Breast epithelium (tissue), 4 donors: ENCODE measurements at regions not wholly inside any gene's neighbourhood (a gene's known extent, or its start where the extent isn't known, plus 50 kb on each side); places are given as distances from the start of the nearest gene placed in this dataset.
"Not testable (repeated sequence)": the region's sequence is repeated elsewhere in the genome, so short reads cannot be mapped to it uniquely, and the experiment has no call there.

Experiments
- DNase-seq, 2 donors: peaks; one replicate each; pipeline ENCODE4 v3.0.0-alpha.2; 2019; ENCODE audit warnings: low spot score in 2 of 2
- H3K27ac ChIP-seq, 2 donors: fragments of 200-600 bp; sonication (generic) in 1 of 2; one replicate each; pipeline ENCODE4 v1.5.1; 2016 to 2019; ENCODE audit warnings: mild to moderate bottlenecking in 1 of 2
- H3K27me3 ChIP-seq, 2 donors: fragments of 200-600 bp; sonication (generic) in 1 of 2; one replicate each; pipeline versions ENCODE4 v1.5.1 to v1.6.0; 2017 to 2019; ENCODE audit warnings: control low read depth in 1 of 2, mild to moderate bottlenecking in 1 of 2
- H3K36me3 ChIP-seq: fragments of 200-600 bp; one replicate; pipeline ENCODE4 v1.5.1; 2019
- H3K4me1 ChIP-seq, 2 donors: fragments of 200-600 bp; sonication (generic); one replicate each; pipeline ENCODE4 v1.5.1; 2016 to 2019; ENCODE audit warnings: control low read depth in 1 of 2
- H3K4me3 ChIP-seq, 3 donors: fragments of 200-600 bp; sonication (generic); 1 replicate in 2 of 3; 2 replicates in 1 of 3; pipeline ENCODE4 v1.5.1; 2016 to 2019; ENCODE audit warnings: mild to moderate bottlenecking in 3 of 3, moderate library complexity in 2 of 3
- H3K9me3 ChIP-seq, 2 donors: fragments of 200-600 bp; sonication (generic) in 1 of 2; one replicate each; pipeline ENCODE4 v1.5.1; 2016 to 2019; ENCODE audit warnings: control low read depth in 1 of 2
- intact Hi-C: fragments of 100-400 bp; cut with DNase I; formaldehyde crosslinking; loops from one replicate; pipeline ENCODE4 v1.15.1; 2023; ENCODE audit warnings: low total_unique reads

DNA sequence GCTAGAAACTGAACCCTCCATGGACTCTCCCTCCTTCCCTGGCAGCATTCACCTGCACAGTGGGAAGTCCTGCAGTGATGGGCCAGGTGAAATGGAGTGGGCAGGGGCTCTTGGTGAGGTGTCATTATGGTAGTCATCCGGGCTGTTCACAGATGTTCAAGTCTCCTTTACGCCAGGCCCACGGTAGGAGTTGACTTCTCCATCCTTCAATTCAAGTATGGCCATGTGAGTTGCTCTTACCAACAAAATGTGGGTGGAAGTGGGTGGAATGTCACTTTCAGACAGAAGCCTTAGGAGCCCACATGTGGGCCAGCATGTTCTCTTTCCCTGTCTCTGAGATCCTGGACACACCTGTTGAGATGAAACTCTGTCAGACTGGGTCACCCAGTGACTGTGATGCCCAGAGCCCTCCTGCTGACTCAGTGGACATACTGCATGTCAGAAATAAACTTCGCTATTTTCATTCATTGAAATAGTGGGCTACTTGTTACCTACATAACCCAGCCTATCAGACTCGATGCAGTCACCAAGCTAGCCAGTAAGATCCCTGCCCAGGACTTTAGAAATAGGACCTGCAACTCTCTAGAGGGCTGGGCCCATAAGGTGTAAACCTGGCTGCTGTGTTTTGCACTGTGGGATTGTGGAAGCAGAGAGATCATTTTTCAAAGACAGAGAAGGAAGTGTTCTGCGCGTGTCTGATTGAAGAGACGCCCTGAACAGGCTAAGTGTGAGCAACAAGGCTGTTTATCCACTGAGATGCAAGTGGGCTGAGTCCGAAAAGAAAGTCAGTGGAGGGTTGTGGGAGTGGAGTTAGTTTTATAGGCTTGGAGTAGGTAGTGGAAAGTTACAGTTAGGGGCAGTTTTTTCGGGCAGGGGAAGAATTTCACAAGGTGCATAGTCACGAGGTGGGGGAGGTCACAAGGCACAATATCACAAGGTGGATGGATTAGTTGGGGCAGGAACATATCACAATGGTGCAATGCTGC, 174.4 kb downstream of the TRIM43 start:
- H3K4me1 ChIP-seq, H3K27me3 ChIP-seq, H3K36me3 ChIP-seq, DNase-seq, H3K4me3 ChIP-seq, intact Hi-C loops, H3K27ac ChIP-seq, H3K9me3 ChIP-seq: not testable (repeated sequence)

DNA sequence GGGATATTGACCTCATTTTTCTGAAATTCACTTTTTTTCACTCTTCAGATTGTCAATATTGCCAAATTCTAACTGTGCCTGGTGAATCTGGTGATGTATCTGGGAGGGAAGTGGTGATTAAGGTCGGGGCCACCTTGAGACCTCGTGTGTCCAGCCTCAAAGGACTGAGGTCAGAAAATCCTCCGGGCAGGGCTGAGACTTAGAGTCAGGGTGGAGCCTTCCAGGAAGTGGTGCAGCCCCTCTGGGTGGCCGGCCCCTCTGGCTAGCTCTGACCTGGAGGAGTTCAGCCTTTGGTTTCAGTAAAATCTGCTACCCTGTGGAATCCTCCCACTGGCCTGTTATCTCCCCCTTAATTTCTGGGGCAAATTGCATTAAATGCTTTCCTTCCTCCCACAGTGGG, 175.7 kb downstream of the TRIM43 start:
- intact Hi-C loops, H3K27me3 ChIP-seq, H3K4me3 ChIP-seq, H3K36me3 ChIP-seq, DNase-seq, H3K4me1 ChIP-seq, H3K27ac ChIP-seq, H3K9me3 ChIP-seq: not testable (repeated sequence)

DNA sequence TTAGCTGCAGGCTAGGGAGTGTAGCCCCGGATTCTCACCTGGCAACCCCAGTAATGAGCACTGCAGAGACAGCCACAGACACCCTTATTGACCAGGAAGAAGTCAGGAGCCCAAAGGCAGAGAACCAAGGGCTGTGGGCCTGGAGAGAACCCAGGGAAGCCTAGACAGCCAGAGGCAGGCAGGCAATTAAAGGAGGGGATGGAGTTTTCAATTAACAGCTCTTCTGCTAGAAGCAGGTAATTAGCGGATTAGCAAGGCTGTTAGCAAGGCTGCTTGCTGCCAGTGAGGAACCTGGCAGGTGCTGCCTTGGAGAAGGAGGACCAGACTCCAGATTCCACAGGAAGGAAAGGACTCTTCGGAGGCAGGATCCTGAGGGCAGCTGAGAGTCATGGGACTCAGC, 176.1 kb downstream of the TRIM43 start:
- DNase-seq, H3K4me1 ChIP-seq, intact Hi-C loops, H3K4me3 ChIP-seq, H3K27ac ChIP-seq, H3K9me3 ChIP-seq, H3K27me3 ChIP-seq, H3K36me3 ChIP-seq: not testable (repeated sequence)

DNA sequence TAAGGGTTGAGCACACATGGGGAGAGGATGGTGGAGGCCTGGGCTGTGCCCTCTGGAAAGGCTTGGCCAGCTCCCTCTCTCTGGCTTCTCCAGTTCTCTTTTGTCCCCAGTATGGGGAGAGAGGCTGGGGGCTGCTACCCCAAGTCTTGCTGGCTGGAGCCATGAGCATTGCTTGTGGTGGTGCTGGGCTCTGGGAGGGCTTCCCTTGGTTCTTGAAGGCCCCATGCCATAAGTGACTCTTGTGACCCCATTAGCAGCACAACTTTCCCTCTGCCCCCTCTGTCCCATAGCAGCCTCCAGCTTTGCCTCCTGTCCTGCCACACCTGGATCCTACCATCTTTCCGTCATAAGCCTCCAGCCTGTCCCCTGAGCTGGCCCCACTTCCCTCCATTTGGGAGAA, 177.5 kb downstream of the TRIM43 start:
- H3K27me3 ChIP-seq, H3K4me1 ChIP-seq, DNase-seq, H3K27ac ChIP-seq, H3K36me3 ChIP-seq, intact Hi-C loops, H3K9me3 ChIP-seq, H3K4me3 ChIP-seq: not testable (repeated sequence)

DNA sequence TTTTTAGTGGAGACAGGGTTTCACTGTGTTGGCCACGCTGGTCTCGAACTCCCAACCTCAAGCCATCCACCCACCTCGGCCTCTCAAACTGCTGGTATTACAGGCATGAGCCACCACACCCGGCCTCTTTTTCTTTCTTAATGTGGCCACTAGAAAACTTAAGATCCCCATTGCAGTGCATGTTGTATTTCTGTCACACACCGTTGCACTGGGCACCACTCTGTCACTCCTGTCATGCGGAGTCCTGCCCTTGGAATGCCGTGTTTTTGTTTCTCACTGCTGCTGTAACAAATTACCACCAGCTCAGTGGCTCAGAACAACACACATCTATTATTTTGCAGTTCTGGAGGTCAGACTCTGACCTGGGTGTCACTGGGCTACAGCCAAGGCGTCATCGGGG, 178.9 kb downstream of the TRIM43 start:
- H3K4me1 ChIP-seq, H3K36me3 ChIP-seq, H3K4me3 ChIP-seq, DNase-seq, H3K27me3 ChIP-seq, intact Hi-C loops, H3K27ac ChIP-seq, H3K9me3 ChIP-seq: not testable (repeated sequence)

DNA sequence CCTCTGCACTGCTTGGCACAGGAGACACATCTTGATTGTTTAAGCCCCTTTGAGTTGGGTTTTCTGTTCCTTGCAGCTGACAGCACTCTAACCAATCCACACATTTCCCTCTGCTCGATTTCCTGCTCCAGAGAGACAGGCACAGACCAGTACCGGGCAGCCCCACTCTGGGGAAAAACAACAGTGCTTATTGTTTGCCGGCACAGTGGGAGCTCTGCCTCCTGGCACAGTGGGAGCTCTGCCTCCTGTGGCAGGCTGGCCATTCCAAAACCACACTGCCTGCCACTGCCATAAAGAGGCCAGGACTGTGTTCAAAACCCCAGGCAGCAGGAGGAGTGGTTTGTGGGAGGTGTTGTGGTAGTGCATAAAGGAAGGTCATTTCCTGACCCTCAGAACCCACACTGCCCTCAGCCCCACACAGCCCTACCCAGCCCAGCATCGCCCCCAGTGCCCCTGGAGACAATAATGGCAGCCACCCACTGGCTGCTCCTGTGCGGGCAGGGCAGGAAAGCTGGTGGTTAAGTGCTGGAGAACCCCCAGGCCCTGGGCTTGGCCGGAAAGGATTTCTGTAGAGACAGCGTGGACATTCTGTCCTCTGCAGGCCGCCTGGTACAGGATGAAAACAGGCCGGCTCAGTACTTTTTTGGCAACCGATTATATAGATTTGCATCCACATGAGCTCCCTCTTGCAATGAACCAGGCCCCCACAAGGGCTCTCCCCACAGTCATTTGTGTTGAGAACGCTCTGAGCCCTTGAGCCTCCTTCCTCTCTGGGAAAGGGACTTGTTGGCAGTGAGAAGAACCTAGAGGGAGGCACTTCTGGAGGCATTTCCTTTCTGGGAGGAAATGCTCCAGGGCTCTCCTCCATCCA, 182.8 kb downstream of the TRIM43 start:
- H3K27ac ChIP-seq, H3K4me3 ChIP-seq, H3K4me1 ChIP-seq, intact Hi-C loops, H3K36me3 ChIP-seq, H3K9me3 ChIP-seq, H3K27me3 ChIP-seq: not testable (repeated sequence)
- DNase-seq: peak in 1 of 2 donors; percentile 57

DNA sequence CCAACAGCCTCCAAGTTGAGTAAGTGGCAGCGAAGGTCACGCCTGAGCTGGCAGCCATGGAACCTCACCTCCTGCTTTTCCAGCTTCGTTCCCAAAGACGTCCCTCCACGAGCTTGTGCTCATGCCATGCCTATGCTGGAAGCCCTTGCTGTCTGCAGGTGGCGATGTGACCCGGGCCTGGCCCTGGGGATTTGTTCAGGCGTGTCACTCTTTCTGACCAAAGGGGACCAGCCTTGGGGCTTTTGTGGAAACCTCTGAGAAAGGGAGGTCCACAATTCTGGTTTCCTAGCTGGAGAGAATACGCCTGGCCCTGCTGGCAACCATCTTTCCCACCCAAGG, 183.4 kb downstream of the TRIM43 start:
- H3K4me3 ChIP-seq, H3K36me3 ChIP-seq, H3K27me3 ChIP-seq, DNase-seq, intact Hi-C loops, H3K4me1 ChIP-seq, H3K27ac ChIP-seq, H3K9me3 ChIP-seq: not testable (repeated sequence)
